Uterus (tissue), 3 donors: ENCODE measurements at regions not wholly inside any gene's neighbourhood (a gene's known extent, or its start where the extent isn't known, plus 50 kb on each side); places are given as distances from the start of the nearest gene placed in this dataset.
"Not testable (repeated sequence)": the region's sequence is repeated elsewhere in the genome, so short reads cannot be mapped to it uniquely, and the experiment has no call there.

Source experiments
- DNase-seq, 2 donors: peaks; one replicate each; pipeline ENCODE4 v3.0.0-alpha.2; 2019 to 2020
- H3K27ac ChIP-seq, 2 donors: fragments of 200-600 bp; sonication (generic); 1 replicate in 1 of 2; 2 replicates in 1 of 2; pipeline ENCODE4 v1.5.1; 2016 to 2018
- H3K27me3 ChIP-seq, 2 donors: fragments of 200-600 bp; sonication (generic); one replicate each; pipeline ENCODE4 v1.5.1; 2018 to 2019; ENCODE audit warnings: control low read depth in 1 of 2
- H3K36me3 ChIP-seq, 2 donors: fragments of 200-600 bp; sonication (generic); one replicate each; pipeline ENCODE4 v1.5.1; 2019; ENCODE audit warnings: control low read depth in 1 of 2
- H3K4me1 ChIP-seq, 2 donors: fragments of 200-600 bp; sonication (generic); one replicate each; pipeline ENCODE4 v1.5.1; 2018 to 2019; ENCODE audit warnings: control low read depth in 1 of 2
- H3K4me3 ChIP-seq, 2 donors: fragments of 200-600 bp; sonication (generic); 1 replicate in 1 of 2; 2 replicates in 1 of 2; pipeline ENCODE4 v1.5.1; 2018 to 2019; ENCODE audit warnings: mild to moderate bottlenecking in 1 of 2
- H3K9me3 ChIP-seq, 2 donors: fragments of 200-600 bp; sonication (generic); one replicate each; pipeline ENCODE4 v1.5.1; 2019; ENCODE audit warnings: control low read depth in 1 of 2
- CTCF ChIP-seq, 4 experiments: fragments of 200-600 bp in 2 of 4; fragments of 450-650 bp in 2 of 4; sonication (generic) in 2 of 4; IDR thresholded peaks; one replicate each; pipeline ENCODE4 v1.5.1; 2016 to 2019; ENCODE audit warnings: antibody characterized with exemption in 4 of 4, mild to moderate bottlenecking in 2 of 4, moderate library complexity in 1 of 4
- POLR2A ChIP-seq, 2 donors: fragments of 450-650 bp; IDR thresholded peaks; one replicate each; pipeline ENCODE4 v1.6.1; 2016; ENCODE audit warnings: antibody characterized with exemption in 2 of 2, mild to moderate bottlenecking in 1 of 2, moderate library complexity in 1 of 2
- intact Hi-C: fragments of 100-400 bp; cut with DNase I; formaldehyde crosslinking; loops from one replicate; pipeline ENCODE4 v1.15.1; 2023; ENCODE audit warnings: low total_unique reads
- donor health status: DM: yes; HTN: yes; CAD: no.

DNA sequence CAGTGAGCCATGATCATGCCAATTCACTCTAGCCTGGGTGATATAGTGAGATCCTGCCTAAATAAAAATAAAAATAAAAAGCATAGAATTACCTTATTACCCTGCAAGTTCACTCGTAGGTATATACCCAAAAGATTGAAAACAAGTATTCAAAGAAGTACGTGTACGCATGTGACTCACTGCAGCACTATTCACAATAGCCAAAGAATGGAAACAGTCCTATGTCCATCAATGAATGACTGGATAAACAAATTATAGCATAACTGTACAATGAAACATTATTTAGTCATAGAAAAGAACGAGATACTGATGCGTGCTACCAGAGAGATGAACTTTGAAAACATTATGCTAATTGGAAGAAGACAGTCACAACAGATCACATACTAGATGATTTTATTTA, 204.6 kb upstream of the DIAPH2 start:
- Histone ChIP-seq H3K36me3 (no peaks in the 10 kb centered on the region), H3K9me3 (no peaks in the 10 kb centered on the region), H3K4me3 (no peak overlapping the region), H3K27ac (no peak overlapping the region), H3K27me3 (no peaks in the 10 kb centered on the region), H3K4me1 (no peaks in the 10 kb centered on the region)
- no peak for DNase-seq
- intact Hi-C loops: no loop called here
- TF ChIP-seq CTCF (IDR thresholded peaks at IDR 0.05) (no peak), POLR2A (IDR thresholded peaks at IDR 0.05) (no peak)

DNA sequence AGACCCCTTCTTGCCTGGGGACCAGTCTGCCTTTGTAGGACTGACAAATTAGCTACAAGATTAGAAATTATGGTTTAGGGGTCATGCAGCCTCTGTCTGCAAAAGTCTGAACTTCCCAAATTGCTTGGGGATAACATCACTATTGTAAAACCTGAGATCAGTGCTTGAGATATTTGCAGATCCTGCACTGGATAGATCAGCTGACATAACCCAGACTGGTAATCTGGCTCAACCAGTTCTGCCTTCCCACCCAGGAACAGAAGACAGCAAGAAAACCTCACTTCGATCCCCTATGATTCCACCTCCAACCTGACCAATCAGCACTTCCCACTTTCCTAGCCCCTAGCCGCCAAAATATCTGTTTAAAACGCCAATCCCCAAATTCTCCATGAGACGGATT, 202.8 kb upstream of the DIAPH2 start:
- intact Hi-C loops: no loop called here
- Histone ChIP-seq H3K4me1 (no peaks in the 10 kb centered on the region), H3K27me3 (no peaks in the 10 kb centered on the region), H3K36me3 (no peaks in the 10 kb centered on the region), H3K4me3 (no peak overlapping the region), H3K27ac (no peak overlapping the region), H3K9me3 (no peaks in the 10 kb centered on the region)
- no peak for TF ChIP-seq POLR2A (IDR thresholded peaks at IDR 0.05)
- TF ChIP-seq CTCF (IDR thresholded peaks at IDR 0.05): no peak
- no peak for DNase-seq

DNA sequence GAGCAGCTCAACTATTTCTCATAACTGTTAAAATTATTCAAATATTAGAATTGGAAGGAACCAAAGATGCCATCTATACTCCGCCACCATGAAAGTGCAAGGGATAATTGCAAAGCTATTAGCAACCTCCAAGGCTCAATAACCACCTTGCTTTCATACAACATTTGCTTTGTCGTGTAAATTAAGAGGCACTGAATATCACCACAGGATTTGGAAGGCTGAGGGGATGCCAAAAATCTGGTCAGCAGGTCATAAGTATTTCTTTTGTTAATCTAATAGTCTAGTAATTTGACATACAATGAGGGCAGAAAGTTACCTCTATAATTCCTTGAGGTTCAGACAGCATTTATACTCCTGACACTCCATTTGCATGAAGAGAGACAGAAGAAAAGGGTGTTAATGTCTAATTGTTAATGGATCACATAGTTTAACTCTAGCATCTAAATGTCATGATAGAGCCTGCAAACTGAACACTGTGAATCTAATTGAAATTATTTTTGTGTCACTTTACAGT, 200.9 kb upstream of the DIAPH2 start:
- H3K36me3 ChIP-seq: no peaks in the 10 kb centered on the region
- H3K27me3 ChIP-seq: no peaks in the 10 kb centered on the region
- no peak overlapping the region for H3K4me3 ChIP-seq
- intact Hi-C loops: no loop called here
- no peaks in the 10 kb centered on the region for H3K4me1 ChIP-seq
- no peak overlapping the region for H3K27ac ChIP-seq
- no peaks in the 10 kb centered on the region for H3K9me3 ChIP-seq
- TF ChIP-seq POLR2A (IDR thresholded peaks at IDR 0.05) (no peak), CTCF (IDR thresholded peaks at IDR 0.05) (no peak)
- DNase-seq: no peak

DNA sequence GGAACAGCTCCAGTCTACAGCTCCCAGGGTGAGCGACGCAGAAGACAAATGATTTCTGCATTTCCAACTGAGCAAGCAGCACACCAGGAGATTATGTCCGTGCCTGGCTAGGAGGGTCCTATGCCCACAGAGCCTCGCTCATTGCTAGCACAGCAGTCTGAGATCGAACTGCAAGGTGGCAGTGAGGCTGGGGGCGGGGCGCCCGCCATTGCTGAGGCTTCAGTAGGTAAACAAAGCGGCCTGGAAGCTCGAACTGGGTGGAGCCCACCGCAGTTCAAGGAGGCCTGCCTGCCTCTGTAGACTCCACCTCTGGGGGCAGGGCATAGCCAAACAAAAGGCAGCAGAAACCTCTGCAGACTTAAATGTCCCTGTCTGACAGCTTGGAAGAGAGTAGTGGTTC, 198.0 kb upstream of the DIAPH2 start:
- H3K4me3 ChIP-seq, H3K9me3 ChIP-seq, H3K27me3 ChIP-seq, H3K4me1 ChIP-seq, intact Hi-C loops, H3K27ac ChIP-seq, DNase-seq, H3K36me3 ChIP-seq: not testable (repeated sequence)

DNA sequence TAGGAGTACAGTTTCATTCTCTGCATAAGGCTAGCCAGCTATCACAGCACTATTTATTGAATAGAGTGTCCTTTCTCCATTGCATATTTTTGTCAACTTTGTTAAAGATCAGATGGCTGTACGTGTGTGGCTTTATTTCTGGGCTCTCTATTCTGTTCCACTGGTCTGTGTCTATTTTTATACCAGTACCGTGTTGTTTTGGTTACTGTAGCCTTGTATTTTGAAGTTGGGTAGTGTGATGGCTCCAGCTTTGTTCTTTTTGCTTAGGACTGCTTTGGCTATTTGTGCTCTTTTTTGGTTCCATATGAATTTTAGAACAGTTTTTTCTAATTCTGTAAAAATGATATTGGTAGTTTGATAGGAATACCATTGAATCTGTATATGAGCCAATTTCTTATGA, 182.1 kb upstream of the DIAPH2 start:
- no peak for DNase-seq
- no peak overlapping the region for H3K4me3 ChIP-seq
- TF ChIP-seq POLR2A (IDR thresholded peaks at IDR 0.05) (no peak), CTCF (IDR thresholded peaks at IDR 0.05) (no peak)
- H3K27me3 ChIP-seq: no peaks in the 10 kb centered on the region
- no peaks in the 10 kb centered on the region for H3K9me3 ChIP-seq
- H3K4me1 ChIP-seq: no peaks in the 10 kb centered on the region
- H3K27ac ChIP-seq: no peak overlapping the region
- no peaks in the 10 kb centered on the region for H3K36me3 ChIP-seq
- intact Hi-C loops: no loop called here

DNA sequence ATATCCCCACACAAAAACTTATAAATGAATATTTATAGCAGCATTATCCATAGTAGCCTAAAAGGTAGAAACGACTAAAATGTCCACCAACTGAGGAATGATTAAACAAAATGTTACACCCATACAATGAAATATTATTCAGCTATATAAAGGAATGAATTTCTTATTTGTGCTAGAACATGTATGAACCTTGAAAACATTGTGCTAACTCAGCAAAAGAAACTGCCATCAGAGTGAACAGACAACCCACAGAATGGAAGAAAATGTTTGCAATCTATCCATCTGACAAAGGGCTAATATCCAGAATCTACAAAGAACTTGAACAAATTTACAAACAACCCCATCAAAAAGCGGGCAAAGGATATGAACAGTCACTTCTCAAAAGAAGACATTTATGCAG, 155.3 kb upstream of the DIAPH2 start:
- DNase-seq, H3K4me1 ChIP-seq, H3K36me3 ChIP-seq, H3K4me3 ChIP-seq, H3K27ac ChIP-seq, H3K27me3 ChIP-seq, H3K9me3 ChIP-seq, intact Hi-C loops: not testable (repeated sequence)
